GM21737 (cell line): ENCODE measurements at regions not wholly inside any gene's neighbourhood (a gene's known extent, or its start where the extent isn't known, plus 50 kb on each side); places are given as distances from the start of the nearest gene placed in this dataset.

Experiments used
- ATAC-seq: cut with Tn5 transposase; IDR thresholded peaks from one replicate; pipeline ENCODE4 v1.9.1; 2021; ENCODE audit warnings: mild to moderate bottlenecking, moderate library complexity; ENCODE audit not compliant: unreplicated experiment

DNA sequence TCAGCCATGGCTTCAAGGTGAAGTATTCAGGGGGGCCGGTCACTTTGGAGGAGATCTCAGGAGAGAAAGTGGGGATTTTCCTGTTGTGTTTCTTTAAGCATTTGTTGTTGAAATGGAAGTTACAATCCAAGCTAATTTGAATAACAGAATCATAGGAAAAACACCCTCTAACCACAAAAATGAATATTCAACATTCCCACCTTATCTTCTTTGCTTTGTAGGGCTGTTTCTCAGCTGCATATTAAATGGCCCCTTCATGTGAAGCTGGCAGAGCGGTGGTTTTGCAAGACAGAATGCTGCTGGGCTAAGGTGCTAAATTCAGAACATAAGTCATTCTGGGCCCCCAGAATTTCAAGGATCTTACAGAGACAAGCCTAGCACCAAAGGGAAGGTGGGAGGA is 279.0 kb downstream of the RRAGC start:
- ATAC-seq = no peak

DNA sequence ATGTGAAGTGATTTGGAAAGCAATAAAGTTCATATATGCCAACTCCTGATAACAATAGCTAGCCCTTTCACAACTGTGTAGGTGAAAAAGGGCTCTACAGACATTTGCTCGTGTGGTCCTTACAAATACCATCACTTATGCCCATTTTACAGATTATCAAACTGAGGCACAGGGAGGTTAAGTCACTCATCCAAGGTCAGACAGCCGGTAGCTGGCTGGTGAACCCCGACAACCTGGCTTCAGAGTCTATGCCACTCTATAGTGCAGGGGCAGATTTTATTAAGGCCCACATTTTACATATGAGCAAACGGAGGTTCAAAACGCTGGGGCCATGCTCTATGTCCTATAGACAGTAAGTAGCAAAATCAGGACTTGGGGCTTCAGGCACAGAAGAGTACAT is 280.5 kb downstream of the RRAGC start:
- ATAC-seq = no peak

DNA sequence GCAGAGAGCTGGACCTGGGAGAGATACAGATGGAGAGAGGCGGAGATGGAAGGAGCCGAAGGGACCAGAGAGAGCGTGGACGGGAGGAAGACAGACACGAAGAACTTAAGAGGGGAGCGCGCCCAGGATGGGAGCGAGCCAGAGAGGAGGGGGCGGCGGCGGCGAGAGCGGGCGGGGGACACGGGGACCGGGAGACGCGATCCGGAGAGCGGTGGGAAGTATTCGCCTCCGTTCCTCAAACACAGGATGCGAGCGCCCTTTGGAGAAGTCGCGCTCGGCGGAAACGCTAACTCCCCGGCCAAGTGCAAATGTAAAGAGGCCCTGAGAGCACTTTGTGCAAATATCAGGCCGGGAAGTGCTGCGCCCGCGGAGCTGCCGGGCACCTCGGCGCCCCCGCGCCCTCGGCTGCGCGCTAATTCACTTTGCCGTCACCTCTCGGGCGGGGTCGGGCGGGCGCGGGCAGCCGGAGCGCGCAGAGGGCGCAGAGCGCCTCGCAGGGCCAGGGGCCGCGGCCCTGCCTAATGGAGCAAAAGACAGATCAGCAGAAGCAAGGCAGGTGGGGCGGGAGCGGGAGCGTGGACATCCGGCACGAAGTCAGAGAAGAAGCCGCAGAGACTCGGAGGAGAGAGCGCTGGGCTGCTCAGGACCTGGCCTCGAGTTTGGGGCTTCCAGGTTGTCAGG is 281.2 kb downstream of the RRAGC start:
- no peak for ATAC-seq

DNA sequence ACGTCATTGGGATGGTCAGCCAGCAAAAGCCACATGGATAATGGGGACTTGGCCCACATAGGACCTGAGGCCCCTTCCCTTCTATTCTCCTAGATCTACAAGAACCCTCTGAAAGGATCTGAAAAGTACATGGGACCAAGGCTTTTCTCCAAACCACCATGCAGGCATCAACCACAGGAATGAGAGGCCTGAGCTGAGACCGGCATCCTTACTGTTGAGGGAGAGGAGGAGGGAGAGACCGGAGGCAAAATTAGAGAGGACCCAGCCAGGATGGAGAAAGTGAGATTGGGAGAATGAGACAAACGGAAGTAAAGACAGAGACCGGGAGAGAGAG is 281.7 kb downstream of the RRAGC start:
- no peak for ATAC-seq

DNA sequence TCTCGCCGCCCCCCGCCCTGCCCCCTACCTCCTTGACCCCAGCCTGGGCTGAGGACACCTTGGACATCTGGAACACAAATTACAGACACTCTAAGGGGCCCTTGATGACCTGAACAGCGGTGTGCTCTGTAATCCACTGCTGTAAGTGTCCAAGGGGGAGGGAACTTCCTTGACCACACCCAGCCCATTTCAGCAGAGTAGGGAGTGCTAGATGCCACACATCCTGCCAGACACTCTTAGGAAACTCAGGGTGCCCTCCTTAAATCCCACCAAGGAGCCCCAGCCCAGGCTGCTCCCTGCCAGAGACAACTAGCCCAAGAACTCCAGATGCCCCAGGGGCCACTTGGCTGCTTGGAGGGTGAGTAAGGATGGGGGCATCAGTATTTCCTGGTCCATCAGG is 282.2 kb downstream of the RRAGC start:
- ATAC-seq = no peak

DNA sequence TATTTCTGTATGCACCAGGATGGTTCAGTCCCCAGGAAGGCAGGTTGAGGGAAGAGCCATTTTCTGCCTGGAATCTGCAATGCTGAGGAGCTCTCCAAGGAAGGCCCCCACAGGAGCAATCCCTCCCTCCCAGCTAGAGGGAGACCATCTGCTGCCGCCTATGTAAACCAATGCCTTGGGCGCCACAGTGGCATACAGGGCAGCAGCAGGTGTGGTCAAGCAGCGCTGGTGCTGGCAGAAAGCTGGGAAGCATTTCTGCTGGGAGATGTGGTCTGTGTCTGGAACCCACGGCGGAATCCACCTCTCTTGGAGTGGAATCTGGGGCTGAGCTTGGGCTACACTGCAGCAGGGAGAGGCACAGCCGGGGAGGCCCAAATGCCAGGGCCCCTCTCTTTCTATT is 283.3 kb downstream of the RRAGC start:
- ATAC-seq = no peak

DNA sequence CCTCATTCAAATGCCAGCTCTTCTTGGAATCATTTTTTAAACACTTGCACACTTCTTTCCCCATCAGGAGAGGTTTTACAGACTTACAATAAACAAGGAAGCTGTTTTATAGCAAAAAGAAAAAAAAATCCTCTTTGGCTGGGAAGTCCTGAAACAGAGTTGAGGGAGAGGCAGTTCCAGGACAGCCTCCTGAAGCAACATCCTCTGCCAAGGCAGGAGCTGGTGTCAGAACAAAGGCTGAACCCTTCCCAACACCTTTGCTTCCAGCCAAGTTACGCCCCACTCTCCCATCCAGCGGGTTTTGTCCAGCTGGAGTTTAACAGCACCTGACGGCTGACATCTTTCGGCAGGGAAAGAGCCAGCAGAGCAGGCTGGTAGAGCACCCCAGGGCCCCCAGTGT is 287.8 kb downstream of the RRAGC start:
- no peak for ATAC-seq

DNA sequence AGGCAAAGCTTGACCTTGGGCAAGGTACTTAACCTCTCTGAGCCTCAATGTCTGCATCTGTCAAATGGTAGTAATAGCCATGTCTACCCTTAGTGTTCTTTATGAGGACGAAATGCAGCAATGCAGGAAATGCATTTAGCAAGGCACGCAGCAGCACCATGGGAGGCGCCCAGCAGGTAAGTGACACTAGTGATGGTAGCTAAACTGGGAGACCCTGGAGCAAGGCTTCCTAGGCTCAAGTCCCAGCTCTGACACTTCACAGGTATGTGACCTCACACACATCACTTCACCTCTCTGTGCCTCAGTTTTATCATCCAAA is 289.0 kb downstream of the RRAGC start:
- no peak for ATAC-seq

DNA sequence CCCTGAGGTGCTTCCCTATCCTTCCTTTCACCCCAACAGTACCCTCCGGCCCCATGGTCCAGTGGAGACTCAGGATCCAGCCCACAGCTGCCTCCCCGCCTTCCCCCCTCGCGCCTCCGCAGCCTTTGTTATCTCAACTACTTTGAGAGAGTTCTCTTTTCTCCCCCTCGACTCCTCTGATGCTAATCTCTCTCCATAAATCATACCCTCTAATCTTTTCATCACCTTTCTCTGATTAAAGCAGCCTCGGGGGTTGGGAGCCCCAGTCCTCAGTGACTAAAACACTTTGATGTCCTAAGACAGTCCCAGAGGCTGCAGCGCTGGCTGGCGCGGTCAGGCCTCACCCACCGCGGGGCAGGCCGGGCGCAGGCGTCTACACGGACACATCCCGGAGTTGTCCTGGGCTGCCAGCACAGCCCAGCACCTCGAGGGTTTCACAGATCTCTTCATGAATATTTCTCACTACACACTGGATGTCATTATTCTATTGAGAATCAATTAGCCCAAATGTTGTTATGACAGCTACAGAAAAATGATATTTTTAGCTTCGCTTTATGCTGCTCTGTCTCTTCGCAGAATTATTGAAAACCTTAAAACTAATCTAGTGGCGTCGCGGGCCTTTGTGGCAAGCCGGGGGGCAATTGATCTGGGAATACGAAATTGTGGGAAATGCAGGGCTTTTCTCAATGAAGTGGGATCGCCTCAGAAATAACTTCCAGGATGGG is 289.5 kb downstream of the RRAGC start:
- no peak for ATAC-seq

DNA sequence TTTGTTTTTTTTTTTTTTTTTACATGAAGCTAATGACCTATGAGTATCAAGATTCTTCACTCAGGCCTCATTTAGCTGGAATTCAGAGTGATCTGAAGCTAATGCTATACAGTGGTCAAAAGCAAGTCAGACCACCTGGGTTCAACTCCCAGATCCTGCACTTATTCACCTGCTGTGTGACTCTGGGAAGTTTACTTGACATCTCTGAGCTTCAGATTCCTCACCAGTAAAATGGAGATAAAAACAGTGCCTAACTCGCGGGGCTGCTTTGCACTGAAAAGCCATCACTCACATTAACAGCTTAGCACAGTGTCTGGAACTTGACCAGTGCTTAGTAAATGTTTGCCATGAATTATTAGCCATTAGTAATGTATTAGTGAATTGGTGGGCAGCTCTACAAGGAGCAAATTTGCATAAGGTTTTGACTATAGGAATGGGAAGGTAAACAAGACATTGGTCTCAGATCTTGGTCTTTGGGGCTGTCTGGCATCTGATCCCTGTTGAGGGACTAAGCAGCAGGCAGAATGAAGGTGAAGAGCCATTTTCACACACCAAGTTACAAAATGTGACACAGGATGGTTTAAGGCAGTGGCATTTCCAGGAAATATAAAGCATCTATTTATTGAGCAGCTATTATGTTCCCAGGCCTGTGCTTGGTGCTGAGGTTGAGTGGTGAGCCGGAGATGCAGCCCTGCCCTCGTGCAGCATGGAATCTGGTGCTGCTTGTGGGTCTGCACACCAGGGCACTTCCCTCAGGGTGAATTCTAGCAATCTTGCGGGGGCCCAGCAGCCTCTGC is 291.3 kb downstream of the RRAGC start:
- no peak for ATAC-seq

DNA sequence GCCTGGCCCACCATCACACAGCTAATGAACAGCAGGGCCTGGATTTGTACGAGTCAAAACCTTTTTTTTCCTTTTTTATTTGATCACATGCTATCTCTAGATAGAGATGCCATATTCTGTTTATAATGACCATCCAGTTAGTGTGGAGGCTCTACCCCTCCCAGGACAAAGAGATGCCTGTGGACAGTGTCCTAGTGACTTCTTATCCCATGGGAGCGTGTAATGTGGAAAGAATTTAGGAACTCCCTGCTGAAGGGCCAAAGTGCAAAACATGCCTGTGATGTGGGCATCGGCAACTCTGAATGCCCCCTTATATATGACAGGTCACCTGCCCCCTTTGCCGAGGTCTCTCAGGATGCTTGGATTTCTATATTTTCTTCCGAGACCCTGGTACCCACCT is 292.2 kb downstream of the RRAGC start:
- no peak for ATAC-seq

DNA sequence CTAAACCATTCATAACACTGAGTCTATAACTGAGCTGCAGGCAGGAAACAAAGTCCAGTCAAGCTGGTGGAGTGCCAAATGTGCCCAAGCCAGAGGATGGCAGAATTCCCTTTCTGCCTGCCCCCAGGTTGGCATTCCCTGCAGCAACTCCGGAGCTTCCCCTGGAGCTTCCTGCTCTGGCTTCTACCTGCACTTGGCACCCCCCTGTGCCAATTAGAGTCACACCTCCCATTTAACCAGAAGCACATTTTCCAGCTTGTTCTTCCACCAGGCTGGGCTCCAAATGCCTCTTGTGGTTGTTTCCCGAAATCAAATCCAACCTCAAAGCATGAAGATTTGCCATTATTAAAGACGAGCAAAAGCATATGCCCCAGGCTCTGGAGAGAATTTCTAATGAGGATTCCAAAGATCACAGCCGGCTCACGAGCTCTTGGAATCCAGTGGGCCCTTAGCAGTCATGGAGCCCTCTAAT is 294.5 kb downstream of the RRAGC start:
- ATAC-seq = no peak

DNA sequence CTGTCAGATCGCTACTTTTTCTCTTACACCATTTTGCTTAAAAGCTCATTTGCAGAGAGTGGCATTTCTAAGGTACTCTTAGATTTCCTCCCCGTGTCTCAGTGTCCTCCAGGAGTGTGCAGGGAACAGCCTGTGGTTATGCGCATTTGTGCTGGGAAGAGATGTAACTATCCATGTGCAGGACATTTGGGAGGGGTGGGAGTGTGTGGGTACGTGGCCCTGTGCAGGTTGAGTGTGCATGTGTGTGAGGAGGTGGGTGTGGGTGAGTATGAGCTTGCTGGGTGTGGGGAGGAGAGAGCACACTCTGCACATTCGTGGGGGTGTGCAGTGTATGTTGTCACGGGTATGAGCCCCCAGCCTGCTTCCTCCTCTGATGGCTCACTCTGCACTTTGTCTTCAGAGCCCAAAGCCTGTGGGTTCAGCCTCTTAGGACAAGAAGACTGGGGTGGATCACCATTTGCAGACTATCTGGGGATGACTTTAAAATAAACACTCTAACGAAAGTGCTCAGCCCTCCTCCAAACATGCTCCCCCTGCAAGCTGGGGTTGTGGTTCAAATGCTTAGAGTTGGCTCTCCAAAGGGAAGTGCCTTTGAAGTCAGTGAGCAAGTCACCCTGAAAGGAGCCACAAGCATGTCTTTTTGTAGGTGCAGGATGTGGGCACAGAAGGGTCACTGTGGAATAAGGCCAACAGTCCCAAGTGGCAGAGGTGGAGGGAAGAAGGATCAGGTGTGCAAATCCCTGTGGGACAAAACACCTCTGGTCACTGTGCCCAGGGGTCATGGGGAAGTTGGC is 295.4 kb downstream of the RRAGC start:
- ATAC-seq = no peak

DNA sequence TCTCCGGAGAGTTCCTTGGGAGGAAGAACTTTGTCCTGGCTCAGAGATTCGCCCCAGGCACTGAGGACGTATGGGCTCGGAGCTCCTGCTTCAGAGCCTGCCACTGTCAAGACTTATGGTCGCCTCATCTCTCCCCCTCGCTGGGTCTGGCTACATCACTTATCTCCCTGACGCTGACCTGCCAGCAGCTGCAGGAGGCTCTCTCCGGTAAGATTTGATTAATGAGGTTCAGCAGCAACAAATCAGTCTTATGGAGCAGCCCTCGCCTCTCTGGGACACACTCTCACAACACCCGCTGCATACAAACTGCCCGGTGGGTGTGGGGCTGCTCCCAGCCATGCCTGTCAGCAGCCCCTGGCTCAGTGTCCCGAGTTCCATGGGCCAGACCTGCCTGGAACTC is 297.8 kb downstream of the RRAGC start:
- no peak for ATAC-seq

DNA sequence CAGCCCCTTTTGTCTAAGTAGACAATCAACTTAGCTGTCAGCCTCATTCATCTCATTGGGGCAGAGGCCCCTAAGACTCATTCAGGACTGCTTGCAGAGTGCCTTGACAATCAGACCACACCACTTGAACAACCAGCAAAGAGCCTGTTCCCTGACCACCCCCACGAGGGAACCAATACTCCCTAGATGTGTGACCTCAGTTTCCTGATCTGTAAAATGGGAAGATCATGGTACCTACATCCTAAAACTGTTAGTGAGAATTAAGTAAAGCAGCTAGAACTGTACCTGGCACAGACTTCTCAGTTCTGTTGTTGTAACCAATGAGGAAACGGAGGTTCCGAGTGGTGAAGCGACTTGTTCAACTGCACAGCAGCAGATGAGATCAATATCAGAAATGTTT is 298.5 kb downstream of the RRAGC start:
- ATAC-seq = no peak

DNA sequence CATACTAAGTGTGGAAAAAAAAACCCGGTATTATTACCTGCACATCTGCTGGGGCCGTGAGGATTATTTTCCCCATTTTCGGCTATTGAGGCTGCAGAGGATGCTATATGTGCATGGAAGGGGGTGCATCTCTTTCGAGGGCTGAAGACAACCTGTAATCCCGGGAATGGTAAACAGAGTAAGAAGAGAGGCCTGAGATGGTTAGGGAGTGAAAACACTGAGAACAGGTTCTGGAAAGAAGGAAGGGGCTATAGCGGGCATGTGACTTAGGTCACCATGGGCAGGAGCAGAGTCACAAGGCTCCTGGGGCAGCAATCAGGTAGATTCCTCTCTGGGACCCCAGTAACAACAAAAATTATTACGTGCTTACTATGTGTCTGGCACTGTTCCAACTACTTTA is 299.1 kb downstream of the RRAGC start:
- ATAC-seq = no peak

DNA sequence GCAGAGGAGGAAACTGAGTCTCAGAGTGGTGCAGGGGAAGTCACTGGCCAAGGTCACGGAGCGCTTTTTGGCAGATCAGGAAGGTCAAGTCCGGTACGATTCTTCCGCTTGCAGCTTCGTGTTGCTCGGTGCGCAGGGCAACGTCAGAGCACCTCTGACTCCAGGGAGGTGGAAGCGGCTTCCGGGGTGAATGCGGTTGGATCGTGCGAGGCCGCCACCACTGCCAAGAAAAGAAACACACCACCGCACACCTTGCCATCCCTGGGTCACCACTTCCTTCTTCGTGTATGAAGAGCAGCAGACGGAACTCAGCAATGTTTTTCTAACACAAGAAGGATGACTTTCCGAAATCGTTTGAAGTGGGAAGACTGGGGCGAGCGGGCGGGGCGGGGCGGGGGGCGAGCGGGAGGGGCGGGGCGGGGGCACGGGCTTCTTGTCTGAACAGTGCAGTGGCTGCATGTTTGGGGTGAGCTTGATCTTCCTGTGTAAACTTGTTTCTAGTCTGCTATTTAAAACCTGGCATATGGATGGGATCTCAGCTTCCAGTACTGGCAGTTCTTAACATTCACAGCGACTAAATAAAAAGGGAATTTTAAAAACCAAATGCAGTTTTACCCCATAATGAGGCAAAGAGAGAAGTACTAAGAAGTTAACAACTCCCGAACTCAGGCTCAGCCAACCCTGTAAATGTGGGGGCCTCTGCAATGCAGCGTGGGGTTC is 300.0 kb downstream of the RRAGC start:
- ATAC-seq = peak; percentile 71

DNA sequence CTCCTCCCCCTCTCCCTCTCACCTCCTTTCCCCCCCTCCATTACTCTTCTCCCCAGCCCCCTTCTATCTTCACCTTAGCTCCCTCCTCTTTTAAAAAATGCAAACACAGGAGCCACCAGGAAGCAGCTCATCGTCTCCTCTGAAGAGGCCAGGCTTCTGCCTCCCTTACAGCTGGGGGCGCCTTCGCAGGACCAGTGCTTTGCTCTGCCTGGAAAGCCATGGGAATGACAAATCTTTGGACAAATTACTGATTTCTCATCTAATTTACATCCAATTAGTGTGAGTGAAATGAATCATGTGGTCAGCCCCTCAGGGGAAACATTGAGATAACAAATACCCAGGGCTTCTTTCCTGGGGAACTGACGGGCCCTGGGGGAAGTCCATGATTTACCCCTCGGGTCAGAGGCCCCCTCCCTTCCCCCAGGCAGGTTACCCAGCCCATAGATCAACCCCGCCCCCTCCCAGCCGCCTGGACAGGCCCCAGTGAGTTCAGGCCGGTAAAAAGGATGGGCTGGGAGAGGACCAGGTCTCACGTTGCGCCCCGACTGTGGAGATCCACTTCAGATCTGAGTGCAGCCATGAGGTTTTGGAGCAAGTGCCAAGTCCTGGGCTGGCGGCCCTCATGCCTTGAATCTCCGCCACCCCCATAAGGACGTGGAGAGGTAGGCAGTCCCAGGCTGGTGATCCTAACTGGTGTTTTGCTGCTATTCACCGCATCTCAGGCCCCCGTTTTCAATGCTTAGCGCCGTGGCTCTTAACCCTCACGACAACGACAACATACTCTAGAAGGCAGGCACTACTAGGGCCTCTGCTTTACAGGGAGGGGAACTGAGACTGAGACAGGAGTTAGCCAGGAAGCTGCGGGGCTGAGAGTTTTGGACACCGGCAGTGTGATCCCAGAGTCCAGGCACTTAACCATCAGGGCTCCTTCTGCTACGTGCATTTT is 300.8 kb downstream of the RRAGC start:
- peak; percentile 20 for ATAC-seq

DNA sequence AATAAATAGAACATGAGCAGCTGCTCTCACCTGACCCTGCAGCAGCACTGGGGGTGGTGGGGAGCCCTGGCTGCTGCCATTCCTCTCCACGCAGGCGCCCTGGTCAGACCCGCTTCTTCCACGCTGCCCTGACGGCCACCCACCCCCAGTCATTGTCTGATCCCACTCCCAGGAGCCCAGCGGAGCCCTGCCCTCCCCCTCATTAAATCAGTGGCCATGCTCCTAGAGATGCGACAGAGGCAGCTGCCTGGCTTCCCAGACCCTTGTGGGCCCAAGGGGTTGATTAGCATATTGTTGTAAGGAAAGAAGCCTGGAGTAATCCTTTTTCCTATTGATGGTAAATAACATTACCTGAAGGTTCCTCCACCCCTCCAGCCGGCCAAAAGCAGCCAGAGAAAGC is 301.5 kb downstream of the RRAGC start:
- ATAC-seq = no peak

DNA sequence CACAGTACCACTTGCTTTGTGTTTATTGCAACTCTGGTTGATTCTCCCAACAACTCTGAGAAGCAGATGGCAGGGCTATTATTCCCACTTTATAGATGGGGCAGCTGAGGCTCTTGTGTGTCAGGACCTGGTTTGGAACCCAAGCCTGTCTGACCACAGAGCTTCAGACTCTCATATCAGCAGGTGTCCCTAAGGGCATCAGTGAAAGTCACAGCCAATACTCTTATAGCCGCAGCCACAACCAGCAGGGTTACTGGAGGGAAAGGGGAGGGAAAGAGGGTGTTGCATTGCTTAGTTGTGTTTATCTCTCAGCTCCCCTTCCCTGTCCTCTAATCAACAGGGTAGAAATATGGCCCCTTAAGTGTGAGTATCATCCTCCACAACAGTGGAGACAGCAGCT is 304.0 kb downstream of the RRAGC start:
- ATAC-seq = no peak
